ENCODE measurements at regions not wholly inside any gene's neighbourhood (a gene's known extent, or its start where the extent isn't known, plus 50 kb on each side); places are given as distances from the start of the nearest gene placed in this dataset.

DNA sequence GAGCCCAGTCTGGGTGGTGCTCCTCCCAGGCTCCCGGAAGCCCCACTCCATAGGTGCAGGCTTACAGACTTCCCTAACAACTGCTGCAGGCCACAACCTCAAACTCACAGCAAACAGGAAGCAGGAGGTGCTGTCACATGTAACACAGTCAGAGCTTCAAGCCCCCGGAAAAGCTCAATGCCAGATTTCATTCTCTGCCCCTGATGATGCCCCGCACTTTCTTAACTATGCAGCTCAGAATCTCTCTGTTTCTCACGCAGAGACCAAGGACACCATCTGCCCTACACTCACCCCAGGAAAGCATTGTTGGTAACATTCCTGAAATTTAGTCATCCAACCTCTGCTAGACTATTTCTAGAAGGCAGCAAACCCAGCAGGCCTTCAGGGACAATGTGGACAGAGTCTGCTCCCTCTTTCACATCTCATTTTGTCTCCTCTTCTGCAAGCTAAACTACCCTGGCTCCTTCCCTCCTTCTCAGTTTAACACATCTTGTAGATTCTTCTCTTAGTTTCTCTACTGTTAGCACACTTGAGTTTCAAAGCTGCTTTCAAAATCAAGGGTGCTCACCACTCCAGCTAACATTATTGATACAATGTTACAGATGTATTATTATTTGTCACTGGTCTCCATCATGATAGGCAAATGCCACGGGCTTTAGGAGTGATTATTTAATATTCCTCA is 162.5 kb downstream of the KCTD12 start:
- peak; percentile 48 for DNase-seq (ENCODE audit: low read depth)
- no peak overlapping the region for H3K4me3 ChIP-seq (ENCODE audit: control insufficient read depth, low read depth, low read length)
- TF ChIP-seq, protein P1, sequence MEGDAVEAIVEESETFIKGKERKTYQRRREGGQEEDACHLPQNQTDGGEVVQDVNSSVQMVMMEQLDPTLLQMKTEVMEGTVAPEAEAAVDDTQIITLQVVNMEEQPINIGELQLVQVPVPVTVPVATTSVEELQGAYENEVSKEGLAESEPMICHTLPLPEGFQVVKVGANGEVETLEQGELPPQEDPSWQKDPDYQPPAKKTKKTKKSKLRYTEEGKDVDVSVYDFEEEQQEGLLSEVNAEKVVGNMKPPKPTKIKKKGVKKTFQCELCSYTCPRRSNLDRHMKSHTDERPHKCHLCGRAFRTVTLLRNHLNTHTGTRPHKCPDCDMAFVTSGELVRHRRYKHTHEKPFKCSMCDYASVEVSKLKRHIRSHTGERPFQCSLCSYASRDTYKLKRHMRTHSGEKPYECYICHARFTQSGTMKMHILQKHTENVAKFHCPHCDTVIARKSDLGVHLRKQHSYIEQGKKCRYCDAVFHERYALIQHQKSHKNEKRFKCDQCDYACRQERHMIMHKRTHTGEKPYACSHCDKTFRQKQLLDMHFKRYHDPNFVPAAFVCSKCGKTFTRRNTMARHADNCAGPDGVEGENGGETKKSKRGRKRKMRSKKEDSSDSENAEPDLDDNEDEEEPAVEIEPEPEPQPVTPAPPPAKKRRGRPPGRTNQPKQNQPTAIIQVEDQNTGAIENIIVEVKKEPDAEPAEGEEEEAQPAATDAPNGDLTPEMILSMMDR (IDR thresholded peaks at IDR 0.05; ENCODE audit: control insufficient read depth, insufficient read depth, low read depth, low read length, missing control alignments), result no peak

DNA sequence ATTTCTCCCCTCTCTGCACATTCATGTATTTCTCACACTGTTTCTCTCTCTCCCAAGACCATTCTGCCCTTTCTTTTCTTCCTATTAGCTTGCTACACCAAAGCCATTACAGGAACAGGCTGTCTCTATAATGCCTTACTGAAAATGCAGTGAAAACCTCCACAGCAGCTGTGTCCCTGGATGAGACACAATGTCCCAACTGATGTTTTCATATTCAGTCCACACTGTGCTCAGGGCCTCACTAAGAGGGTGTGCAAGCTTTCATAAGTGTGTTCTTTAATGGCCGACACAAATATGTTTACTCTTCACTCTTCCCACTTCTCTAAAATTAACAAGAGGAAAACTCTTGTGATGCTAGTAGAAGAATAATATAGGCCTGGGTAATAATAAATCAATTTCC is 163.4 kb downstream of the KCTD12 start:
- TF ChIP-seq, protein P1 (IDR thresholded peaks at IDR 0.05; ENCODE audit: control insufficient read depth, insufficient read depth, low read depth, low read length, missing control alignments), result no peak
- no peak overlapping the region for H3K4me3 ChIP-seq (ENCODE audit: control insufficient read depth, low read depth, low read length)
- DNase-seq (ENCODE audit: low read depth), result no peak

DNA sequence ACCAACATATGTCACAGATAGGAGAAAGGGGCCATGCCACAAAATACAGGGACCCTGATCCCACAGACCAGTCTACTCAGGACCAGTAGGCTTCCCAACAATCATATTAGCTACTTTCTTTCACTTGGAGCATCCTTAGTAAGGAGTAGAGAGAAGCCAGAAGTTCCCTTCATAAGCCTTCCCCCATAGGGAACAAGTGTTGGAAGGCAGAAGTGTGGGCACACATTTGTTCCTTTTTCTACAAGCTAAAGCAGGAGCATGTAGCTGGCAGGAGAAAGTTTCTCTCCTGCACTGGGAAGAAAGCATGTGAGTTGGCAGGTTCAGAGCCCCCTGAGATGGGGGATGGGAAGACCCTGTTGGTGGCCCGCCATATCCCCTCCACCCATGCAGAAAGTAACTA is 165.4 kb downstream of the KCTD12 start:
- TF ChIP-seq, protein P1 (IDR thresholded peaks at IDR 0.05; ENCODE audit: control insufficient read depth, insufficient read depth, low read depth, low read length, missing control alignments), result no peak
- H3K4me3 ChIP-seq (ENCODE audit: control insufficient read depth, low read depth, low read length), result no peak overlapping the region
- no peak for DNase-seq (ENCODE audit: low read depth)

DNA sequence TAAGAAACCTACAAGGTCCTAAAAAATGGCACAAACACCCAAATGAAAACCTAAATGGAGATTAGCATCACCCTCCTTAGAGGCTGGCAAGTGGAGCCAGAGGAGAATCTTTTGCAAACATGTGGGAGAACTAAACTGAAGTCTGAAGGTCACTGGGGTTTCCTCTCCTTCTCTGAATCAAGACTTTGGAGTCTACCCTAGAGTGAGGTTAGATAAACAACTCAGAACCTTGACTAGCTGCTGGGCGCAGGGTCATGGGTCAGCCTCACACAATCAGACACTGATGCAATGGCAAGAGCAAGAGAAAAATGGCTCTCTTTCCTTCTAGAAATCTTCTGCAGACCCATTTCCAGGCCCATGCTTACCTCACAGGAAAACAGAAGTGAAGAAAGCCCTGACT is 165.8 kb downstream of the KCTD12 start:
- TF ChIP-seq, protein P1 (IDR thresholded peaks at IDR 0.05; ENCODE audit: control insufficient read depth, insufficient read depth, low read depth, low read length, missing control alignments), result no peak
- no peak for DNase-seq (ENCODE audit: low read depth)
- H3K4me3 ChIP-seq (ENCODE audit: control insufficient read depth, low read depth, low read length), result no peak overlapping the region

DNA sequence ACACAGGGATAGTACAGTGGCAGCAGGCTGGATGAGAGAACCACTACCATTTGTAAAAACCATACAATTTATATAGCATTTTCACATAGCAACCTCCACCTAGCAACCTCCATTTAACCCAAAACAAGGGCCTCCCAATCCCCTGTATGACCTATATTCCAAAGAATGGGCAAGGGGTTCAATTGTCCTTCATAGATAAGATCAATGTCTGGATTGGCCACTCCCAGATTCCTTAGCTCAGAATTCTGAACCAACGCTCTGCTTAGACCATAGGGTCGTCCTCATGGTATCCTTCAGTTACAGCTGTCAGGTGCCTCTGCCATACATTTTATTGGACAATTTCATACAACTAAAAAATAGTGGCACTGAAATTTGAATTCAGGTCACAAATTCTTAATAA is 166.2 kb downstream of the KCTD12 start:
- H3K4me3 ChIP-seq (ENCODE audit: control insufficient read depth, low read depth, low read length), result no peak overlapping the region
- TF ChIP-seq, protein P1 (IDR thresholded peaks at IDR 0.05; ENCODE audit: control insufficient read depth, insufficient read depth, low read depth, low read length, missing control alignments), result no peak
- DNase-seq (ENCODE audit: low read depth), result no peak

DNA sequence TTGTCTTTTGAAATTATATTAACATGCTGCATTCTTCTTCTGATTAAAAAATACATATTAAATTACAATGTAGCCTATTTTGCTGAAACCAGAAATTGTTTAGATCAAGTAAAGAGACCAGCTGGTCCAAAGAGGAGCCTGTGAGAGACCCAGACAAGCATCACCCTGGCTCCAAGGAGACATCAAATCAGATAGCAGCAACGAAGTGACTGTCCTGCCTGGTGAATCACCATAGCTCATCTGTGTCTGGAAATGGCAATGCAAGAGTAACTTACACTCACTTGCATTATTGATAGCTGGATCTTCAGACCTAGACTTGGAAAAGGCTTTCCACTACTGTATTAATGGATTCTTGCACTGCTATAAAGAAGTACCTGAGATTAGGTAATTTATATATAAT is 169.1 kb downstream of the KCTD12 start:
- no peak for DNase-seq (ENCODE audit: low read depth)
- H3K4me3 ChIP-seq (ENCODE audit: control insufficient read depth, low read depth, low read length), result no peak overlapping the region
- TF ChIP-seq, protein P1 (IDR thresholded peaks at IDR 0.05; ENCODE audit: control insufficient read depth, insufficient read depth, low read depth, low read length, missing control alignments), result no peak

Data from AG09309 (cell line).